NCI-H748 (cell line): ENCODE measurements at regions not wholly inside any gene's neighbourhood (a gene's known extent, or its start where the extent isn't known, plus 50 kb on each side); places are given as distances from the start of the nearest gene placed in this dataset.

Experiments
- DNase-seq: peaks from one replicate; lab custom pipeline; 2025; ENCODE audit not compliant: unreplicated experiment; lab: John Stamatoyannopoulos, UW

DNA sequence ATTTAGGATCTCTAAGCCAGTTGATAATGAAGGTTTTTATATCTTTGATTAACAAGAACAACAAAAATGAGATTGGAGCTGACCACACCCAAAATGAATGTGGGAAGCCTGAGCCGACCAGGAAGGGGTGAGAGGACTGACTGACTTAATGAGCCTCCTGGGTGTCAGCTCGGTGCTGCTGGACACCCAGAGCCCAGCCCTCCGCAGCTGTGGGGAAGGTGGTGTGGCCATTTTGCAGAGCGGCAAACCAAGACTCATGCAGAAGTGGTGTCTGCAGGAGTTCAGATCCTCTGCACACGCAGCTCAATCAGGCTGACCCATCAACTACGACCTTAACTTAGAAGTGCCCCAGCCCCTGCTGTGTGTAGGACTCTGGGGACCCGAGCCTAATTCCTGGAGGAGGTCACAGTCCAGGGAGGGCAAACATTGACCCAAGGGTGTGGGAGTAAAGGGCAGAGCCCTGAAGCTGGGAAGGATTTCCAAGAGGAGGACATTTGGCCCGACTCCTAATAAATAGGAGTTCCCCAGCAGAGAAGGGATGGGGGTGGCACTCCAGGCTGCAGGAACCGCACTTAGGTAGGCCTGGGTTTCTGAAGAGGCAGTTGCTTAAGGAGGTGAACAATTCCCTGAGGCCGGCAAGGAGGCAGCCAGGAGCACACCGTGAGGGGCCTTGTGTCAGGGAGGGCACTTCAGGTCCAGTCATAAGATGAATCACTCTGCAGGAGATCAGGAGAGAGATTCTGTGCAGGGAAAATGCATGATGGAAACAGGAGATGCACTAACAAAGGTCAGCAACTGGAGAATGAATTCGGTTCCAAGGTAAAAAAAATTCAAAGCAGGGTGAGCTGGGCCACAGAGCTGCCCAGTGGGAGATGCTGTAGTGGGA lies 197.1 kb upstream of the TPM1 start:
- DNase-seq = no peak

DNA sequence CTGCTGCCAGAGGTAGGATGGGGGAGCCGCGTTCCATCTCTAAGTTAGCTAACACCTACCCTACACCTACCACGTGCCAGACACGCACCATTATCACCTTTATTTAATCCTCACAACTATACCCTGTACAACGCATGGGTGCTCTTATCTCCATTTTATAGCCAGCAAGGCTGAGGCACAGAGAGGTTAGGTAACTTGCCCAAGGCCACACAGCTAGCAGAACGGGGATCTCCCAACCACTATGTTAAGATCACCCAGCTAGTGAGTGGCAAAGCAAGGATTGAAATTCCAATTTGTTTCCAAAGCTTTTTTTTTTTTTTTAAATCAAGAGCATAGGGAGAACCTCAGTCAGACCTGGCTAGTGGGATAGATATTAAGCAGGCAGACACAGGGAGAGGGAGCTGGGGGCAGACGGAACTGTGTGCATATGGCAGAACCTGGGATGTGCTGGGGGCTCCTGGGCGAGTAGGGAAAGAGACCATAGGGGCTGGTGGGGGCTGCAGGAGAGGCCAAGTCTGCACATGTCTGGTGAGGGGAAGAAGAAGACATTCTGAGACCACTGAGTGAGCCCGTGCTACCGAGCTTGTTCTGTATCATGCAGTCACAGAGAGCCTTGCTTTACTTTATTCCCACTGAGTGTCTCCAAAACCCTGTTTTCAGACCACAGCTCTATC lies 196.3 kb upstream of the TPM1 start:
- no peak for DNase-seq

DNA sequence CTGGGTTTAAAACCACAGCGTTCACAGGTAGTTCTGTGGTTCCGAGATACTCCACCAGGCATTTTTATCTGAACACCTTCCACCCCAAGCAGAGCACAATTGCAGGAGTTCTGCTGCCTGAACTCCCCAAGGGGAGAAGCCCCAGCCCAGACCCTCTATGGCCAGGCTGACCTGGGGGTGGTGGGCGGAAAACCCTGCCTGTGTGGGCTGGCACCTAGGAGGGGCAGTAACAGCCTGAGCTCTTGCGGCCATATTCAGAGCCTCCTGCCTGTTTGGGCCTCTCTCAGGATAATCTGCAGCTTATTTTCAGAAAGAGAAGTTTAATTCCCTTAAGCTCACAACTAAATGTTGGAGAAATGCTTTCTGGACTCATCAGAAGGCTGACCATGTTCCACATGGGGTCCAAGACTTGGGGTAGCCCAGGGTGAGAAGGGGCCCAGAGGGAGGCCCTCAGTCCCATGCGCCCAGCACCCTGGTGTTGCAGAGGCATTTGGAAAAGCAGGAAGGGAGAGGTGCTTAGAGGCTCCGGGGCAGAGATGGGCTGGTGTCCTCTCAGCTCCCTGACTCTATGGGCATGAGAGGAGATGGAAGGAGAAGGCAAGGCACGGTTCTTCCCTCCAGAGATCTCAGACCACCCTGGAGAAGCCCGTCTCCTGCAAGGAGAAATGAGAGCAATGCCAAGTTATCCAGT lies 195.6 kb upstream of the TPM1 start:
- DNase-seq = no peak

DNA sequence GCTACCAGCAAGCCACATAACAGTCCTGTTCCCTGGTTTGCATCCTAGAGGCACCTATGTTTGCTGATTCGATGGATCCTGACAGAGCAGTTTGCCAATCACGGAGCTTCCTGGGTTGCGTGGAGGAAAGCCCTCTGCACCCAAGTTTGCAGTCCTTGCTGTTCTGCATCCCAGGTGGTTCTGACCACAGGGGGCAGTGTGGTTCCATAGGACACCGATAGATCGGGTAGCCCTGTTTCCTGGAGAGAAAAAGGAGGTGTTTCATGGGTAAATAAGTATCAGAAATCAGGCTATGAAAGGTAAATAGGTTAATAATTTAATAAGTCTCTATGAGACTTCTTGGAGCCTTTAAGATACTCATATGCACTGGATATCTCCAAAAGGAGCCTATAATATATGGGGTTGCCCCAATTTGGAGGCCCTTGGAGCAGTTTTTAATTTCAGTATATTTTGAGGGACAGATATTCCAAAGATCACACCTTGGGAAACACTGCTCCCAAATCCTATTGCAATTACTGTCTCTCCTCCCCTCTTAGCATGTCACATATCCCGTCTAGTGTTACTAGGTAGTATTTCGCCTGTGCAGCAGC lies 194.6 kb upstream of the TPM1 start:
- DNase-seq = peak; percentile 42

DNA sequence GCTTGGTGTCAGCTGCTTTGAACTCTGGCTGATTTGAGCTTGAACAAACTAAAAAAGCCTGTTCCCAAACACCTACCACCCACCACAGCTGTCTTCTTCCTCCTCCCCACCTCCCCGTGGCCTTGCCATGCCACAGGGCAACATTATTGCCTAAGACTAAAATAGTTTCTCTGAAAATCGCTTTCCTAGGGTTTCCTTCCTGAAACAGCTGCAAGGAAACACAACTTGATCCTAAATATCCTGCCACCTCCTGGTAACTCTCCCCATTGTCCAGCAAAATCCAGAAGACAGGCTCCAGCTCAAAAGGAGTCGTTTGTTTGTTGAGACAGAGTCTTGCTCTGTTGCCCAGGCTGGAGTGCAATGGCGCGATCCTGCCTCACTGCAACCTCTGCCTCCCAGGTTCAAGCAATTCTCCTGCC lies 193.9 kb upstream of the TPM1 start:
- no peak for DNase-seq

DNA sequence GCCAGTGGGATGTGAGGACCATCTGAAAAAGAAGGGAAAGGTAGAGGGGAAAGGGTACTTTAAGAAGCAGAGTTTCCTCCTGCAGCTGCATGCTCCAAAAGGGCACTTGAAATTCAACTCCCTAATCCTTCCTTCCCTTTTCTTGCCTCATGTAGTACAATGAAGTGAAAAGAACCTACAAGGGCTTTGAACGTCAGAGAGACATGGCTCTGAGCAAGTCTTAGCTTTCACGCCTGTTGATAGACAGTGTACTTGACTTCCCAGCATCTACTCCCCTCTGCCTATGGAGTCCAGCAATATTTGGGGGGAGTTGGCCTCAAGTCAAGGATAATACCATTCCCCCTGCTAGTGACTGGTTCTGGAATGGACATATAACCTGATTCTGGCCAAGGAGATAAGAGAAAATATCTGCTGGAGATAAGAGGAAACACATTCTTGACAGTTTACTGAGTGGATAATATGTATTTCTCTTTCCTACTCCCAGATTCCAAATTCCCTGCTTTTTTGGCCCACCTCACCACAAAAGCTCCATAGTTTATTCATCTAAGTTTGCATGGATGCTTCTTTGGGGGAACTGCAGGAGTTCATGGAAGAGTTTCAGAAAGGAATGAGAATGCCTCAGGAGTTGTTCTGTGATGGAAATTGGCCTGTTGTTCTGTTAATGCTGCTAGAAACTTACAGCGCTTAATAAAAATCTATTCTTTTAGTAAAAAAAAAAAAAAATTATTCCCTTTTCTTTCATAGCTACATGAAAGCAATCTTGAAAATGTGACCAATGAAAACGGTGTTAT lies 193.0 kb upstream of the TPM1 start:
- no peak for DNase-seq

DNA sequence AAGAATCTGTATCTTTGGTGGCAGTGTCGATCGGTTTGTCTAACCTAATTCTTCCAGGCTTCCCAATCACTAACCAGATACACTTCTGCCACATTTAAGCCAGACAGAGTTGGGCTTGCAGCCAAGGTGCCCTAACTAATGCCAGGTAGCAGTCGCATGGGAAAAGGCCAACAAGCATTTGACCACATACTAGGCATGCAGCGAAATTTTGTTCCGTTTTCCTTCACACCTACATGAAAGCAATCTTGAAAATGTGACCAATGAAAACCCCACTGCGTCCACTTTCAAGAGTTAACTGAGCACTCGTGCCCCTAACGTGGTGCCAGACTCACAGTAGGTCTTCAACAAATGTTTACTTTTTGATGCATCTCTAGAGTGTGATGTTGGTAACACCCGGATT lies 192.2 kb upstream of the TPM1 start:
- DNase-seq = no peak

DNA sequence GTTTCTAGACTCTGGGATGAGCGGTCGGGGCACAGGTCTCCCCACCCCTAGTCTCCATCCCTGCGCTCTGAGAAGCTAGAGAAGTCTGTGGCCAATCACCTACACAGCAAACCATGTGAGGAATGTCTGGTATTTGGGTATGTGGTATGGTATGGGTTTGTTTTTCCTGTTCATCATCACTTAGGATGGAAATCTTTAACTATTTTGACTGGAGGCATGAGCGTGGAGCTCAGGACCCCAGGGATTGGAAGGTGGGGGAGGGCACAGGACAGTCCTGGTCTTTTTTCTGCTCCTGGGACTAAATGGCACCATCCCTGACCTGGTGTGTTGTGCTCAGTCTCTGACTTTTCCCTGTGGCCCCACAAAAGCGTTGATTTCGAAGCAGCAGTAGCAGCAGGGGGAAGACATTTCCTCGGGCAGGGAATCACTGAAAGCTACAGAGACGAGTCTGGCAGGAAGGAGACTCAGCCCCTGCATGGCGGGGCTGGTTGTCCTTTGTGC lies 191.7 kb upstream of the TPM1 start:
- no peak for DNase-seq

DNA sequence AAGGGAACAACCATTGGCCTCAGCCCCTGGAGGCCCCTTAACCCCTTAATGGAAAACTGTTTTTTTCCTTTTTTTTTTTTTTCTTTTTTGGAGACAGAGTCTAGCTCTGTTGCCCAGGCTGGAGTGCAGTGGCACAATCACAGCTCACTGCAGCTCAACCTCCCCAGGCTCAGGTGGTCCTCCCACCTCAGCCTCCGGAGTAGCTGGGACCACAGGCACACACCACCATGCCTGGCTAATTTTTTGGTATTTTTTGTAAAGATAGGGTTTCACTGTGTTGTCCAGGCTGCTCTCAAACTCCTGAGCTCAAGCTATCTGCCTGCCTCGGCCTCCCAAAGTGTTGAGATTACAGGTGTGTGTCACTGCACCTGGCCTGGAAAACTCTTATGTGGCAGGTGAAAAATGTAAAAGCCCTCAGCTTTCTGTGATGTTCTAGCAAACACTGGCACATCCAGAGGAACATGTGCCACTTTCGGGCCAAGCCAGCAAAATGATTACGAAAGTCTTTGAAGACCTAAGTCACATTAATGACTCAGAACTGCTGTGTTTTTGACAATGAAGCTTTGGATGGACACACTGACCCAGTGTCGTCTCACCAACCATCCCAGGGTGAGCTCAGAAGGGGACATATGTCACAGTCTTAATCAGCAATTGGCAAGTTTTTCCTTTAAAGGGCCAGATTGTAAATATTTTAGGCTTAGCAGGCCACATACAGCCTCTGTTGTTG lies 189.3 kb upstream of the TPM1 start:
- no peak for DNase-seq

DNA sequence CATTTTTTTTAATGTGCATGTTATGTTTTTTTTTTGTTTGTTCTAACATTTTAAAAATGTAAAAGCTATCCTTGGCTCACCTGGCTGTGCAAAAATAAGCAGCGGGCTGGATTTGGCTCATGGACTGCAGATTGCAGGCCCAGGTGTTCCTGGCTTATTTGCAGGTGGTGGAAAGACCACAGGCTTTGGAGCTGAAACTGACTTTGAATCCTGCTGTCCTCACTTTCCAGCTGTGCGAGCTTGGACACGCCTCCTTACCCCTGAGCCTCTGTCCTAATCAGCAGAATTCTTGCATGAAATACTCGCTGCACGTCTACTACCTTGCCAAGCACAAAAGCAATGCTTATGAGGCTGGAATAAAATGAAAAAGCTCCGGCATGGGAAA lies 188.7 kb upstream of the TPM1 start:
- DNase-seq = no peak

DNA sequence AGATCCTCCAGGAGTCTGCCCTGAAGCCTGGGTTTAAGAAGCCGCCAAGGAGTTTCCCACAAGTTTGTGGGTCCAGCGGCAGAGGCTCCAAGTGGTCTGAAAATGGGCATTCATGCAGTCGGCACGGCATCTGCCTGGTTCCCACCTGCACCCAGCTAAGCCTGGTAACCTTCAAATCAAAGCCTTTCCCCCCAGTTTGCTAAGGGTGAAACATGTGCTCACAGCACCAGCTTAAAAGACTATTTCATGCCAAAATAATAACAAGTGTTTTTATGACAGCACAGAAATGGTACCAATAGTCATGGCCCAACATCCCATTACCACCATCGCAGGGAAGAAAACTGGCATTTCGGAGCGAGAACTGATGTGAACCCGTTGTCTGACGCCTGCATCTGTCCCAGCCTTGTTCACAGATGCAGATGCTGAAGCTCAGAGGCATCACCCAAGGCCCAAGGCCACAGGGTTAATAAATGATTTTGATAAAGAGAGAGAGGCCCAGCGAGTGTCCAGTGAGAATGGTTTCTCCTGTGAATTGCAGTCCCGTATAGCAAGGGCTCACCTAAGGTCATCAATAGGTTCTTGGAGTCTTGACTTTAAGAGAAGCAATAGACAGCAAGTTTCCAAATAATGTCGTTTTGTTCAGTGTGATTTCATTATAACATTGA lies 188.0 kb upstream of the TPM1 start:
- DNase-seq = no peak

DNA sequence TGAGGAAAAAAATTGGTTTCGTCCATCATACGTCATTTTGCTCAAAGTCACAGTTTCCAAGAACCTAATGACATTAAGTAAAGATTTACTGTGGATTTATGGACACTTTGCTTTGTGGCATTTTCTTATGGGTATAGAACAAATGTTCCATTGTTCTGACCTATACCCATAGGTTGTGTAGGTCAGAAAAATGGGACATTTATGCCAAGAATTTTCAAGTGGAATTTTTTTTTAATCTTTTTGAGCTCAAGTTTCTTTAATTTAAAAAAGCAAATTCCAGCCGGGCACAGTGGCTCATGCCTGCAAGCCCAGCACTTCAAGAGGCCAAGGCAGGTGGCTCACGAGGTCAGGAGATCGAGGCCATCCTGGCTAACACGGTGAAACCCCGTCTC lies 187.5 kb upstream of the TPM1 start:
- DNase-seq = no peak

DNA sequence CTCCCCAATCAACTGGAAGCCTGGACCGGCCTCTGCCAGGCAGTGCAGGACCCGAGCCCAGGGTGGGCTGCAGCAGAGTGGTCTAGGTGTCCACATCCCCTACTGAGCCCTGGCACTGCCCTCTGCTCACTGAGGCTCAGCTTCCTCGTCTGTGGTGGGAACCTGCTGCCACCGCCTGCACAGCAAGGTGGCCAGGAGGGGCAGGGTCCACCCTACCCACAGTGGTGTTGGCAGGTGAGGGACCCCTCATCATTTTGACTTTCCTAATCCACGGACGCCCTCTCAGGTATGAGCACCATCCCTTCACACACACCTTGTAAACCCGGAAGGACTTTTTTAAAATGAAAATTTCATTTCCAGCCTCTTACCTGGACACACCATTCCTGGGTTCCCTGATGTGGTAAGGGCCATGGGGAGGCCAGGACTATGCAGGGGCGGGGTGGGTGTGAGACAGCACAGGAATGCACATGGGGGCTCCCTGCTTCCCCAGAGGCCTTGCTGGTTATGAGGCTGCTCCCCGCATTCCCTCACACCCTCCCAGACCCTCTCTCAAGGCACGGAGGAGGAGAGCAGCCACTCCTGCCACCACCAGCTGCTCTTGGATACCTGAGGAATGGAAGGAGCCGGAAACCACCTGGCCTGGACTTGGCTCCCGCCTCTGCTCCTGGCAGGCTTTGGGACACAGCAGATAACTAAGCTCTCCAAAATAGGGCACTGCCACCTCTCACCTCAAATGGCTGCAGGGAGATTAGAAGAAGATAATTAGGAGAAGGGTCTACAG lies 185.9 kb upstream of the TPM1 start:
- DNase-seq = no peak

DNA sequence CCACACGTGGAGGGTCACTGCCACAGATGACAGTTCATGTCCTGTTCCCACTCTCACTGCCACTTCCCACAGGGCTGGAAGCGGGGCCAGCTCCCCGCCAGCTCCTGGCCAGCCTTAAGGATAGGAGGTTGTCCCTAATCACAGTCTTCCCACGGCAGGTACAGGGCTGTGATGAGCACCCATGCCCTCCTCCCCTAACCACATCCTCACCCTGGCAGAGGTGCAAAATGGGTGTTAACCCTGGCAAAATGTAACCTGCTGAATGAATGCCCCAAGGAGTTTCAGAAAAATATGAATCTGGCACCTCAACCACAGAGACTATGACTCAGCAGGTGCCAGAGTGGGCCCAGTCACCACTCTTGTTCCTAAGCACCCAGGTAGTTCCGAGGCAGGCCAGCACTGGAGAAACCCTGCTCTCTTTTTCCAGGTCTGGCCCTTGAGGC lies 185.1 kb upstream of the TPM1 start:
- DNase-seq = no peak

DNA sequence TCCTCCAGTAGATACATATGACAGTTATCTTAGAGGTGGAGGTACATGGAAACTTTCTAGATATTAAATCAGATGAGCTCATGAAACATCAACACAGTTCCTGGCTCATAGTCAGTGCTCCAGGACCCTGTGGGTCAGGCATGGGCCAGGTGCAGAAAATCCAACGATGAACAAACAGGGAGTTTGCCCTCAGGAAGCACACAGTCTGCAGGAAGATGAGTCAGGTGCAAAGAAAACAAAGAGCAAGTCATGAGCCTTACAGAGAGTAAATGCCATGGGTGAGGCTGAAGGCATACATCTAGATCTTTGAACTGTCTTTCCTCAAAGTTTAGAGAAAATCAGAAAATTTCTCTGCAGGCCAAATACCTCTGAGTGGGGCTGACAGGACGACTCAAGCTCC lies 184.2 kb upstream of the TPM1 start:
- DNase-seq = no peak

DNA sequence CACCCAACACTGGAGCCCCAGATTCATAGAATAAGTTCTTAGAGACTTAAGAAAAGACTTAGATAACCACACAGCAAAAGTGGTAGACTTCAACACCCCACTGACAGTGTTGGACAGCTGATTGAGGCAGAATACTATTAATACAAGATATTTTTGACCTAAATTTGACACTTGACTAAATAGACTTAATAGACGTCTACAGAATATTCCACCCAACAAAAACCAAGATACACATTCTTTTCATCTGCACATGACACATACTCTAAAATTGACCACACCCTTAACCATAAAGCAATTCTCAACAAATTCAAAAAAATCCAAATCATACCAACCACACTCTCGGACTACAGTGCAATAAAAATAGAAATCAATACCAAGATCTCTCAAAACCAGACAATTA lies 179.8 kb upstream of the TPM1 start:
- DNase-seq = no peak

DNA sequence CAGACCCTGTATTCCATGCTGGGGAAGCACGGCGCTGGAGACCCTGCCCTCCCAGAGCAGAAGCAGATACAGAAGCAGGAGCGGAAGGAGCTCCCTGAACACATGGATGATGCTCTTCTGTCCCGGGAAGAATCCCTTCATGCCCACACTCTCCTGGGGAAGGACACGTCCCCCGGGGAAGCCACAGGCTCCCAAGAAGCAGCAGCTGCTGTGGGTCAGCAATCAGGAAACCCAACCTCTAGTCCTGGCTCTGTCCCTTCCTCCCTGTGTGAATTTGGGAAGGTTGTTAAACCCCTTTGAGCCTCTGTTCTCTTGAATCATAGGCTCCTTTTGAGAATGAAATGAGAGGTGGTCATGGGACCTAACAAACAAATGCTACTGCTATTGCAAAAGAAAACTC lies 176.2 kb upstream of the TPM1 start:
- no peak for DNase-seq

DNA sequence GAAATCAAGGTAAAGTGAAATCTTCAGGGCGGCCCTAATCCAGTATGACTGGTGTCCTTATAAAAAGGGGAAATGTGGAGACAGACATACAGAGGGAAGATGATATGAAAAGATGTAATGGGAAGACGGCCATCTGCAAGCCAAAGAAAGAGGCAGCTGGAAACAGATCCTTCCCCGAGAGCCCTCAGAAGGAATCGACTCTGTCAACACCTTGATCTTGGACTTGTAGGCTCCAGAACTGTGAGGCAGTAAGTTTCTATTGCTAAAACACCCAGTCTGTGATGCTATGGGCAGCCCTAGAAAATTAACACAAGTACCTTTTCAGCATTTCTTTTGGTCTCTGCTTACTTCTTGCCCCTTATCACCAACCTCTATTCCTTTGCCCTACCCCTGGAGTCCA lies 174.7 kb upstream of the TPM1 start:
- DNase-seq = no peak

DNA sequence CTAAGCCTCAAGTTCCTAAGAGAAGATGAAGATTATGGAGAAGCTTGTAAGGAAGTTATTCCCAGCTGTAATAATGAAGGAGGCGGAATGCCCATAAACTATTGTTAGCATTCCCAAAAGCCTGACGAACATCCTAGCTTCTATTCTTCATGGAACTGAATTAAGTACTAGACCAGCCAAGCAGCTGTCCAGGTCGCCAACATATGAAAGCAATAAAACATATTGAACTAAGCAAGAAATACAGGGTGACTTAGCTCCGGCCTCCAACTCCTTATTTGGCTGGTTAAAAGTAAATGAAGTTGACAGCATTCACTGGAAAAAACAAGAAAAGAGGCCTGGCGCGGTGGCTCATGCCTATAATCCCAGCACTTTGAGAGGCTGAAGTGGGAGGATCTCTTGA lies 174.0 kb upstream of the TPM1 start:
- DNase-seq = no peak
